SKM-1 (cell line): ENCODE measurements at regions not wholly inside any gene's neighbourhood (a gene's known extent, or its start where the extent isn't known, plus 50 kb on each side); places are given as distances from the start of the nearest gene placed in this dataset.

Experiments
- DNase-seq: peaks from one replicate; lab custom pipeline; 2025; ENCODE audit not compliant: unreplicated experiment; lab: John Stamatoyannopoulos, UW

DNA sequence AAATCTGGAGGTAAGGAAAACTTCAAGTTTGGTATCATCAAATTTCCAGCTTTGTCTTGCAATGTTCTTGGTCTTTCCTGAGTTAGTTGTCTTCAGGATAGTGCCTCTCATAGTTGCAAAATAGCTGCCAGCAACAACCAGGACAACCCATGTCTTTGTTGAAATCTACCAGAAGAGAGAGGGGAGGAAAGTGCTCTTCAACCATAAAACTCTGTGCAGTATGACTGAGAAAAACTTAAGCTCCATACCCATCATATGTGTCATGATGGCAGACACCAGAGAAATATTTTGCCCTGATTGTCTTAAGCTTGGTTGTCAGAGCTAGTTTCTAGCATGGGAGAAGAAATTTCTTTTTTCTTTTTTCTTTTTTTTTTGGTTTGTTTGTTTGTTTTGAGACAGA, 103.3 kb downstream of the SPRY2 start:
- DNase-seq = no peak

DNA sequence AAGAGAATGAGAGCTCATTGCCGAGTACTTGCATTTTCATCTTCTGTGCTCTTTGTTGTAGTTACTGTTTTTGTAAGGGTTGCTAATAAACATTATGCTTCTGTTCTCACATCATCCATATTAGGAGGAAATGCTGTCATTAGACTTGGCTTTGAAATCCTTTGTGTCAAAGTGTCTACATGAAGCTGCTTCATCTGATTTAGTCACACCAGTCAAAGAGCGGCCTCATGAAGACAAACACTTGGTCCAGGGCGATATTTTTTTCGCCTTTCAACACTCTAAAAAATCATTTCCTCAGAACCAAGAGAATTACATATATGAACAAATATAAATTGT, 105.0 kb downstream of the SPRY2 start:
- DNase-seq = no peak

DNA sequence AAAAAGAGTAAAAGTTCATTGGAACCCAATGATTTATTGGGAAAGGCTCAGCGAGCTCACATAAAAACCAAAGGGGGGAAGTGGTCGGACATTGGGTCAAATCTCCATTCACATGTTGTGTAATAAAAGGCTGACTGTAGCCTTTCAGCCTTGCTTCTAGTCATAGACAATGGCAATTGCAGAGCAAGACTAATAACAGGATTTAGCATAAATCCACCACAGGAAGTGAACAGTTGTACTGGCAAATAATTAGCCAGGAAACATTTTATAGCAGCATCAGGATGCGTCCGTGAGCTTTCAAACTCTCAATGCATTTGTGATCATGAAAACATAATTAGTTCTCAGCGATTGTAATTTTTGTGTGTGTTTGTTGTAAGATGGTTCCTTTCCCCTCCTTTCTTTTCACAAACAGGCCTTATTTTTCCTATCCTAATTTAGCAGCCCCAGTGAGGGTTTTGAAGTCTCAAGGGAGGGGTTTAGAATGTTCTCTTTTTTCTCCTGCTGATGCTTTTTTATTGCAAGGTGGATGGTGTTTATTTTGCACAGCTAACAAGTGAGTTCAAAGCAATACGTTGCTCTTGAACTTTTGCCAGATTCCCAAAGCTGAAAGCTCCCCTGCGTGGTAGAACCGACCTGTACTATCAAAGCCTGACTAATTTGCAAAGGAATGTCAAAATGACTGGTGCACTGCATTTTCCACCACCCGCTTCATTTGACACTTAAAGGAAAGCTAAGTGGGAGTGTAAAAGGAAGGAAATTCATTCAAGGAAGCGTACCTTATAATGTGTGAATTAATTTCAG, 105.6 kb downstream of the SPRY2 start:
- DNase-seq = peak; percentile 40

DNA sequence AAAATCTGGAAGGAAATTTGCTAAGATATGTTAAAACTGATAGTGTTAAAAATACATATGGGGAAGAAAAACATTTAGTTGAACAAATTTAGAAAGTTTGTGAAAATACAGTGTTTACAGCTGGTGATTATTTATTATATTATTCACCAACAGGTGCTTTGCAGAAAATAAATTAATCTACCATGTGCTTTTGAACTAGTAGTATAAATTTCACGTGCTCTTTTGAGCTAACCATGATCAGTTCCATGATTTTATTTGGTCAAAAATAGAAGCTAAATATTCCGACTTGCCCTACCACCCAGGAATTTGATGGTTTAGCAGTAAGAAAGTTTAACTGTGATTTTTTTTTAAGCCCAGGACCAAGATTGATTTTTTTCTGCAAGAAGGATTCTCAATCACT, 113.3 kb downstream of the SPRY2 start:
- no peak for DNase-seq

DNA sequence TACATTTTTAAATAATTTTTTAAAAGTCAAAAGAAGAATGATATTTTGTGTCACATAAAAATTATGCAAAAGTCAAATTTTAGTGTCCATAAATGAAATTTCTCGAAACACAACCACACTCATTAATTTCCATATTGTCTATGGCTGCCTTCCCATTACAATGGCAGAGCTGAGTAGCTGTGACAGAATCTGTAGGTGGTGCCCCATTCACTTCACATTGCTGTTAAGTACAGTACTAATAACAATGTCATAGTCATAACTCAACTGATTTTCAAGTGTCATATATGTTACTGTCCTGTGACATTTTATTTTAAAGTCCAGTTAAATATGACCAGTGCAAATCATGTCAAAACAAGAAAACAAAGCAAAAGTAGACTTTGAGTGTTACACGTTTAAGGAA, 114.3 kb downstream of the SPRY2 start:
- no peak for DNase-seq

DNA sequence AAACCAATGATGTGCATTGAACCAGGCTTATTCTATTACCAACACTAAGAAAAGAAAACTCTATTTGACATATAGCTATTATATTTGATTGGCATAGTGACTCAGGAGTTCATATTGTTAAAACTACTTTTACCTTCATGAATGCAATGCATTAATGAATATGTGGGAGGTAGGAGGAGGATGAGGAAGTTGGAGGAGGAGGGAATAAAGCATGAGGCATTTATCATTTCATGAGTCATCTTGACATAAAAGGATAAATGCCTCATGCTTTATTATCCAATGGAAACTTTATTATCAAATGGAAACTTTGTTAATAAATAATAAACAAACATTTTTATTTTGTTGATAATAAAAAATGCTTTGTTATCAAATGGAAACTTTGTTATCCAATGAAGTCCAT, 116.5 kb downstream of the SPRY2 start:
- no peak for DNase-seq

DNA sequence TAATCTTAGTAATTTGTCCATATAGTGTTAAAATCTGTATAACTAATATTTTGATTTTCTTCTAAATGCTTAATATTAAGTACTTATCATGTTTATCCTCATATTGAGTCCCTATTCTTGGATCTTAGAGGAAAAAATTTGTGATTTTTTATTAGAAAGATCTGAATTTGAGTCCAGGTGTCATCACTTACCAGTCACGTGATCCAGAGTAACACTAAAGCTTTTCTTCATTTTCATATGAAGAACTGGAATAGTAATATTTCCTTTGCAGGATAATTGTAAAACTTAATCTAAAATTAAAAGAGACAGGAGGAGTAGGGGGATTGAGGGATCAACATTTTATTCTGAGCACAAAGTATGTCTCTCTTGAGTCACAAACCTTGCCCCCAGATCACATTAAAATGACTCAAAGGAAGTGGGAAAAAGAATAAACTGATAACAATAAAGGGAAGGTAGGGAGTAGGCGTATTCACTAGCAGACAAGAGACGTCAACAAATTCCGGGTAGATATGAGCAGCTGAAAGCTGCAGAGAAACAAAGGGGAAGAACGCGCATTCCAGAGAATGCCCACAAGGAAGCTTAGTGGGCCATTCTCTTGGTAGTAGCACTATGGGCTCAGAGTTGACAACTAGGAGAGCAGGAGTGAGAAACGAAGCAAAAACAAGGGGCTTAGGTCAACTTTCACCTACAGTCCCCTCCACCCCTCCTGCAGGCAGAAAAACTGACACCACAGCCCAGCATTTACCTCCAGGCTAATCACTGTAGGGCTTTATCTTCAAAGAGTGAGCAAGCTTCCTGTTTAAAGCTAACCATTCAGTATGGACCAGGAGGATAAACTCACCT, 123.1 kb downstream of the SPRY2 start:
- no peak for DNase-seq

DNA sequence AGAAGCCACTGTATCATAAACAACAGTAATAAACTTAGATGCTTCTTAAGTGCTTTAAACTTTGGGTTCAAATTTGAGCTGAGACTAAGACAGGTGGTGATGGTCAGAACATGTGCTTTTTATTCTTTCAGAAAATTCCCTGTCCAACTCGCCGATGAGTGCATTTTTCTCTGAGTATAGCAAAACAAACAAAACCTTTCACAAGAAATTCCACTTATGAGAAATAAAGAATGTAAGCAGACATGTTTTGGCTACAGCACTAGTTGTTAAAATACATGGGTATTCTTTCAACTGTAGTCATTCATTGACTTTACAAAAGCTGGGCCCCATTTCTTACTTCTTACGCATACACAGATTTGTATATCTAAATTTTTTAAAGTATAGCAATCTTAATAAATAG, 125.6 kb downstream of the SPRY2 start:
- DNase-seq = no peak

DNA sequence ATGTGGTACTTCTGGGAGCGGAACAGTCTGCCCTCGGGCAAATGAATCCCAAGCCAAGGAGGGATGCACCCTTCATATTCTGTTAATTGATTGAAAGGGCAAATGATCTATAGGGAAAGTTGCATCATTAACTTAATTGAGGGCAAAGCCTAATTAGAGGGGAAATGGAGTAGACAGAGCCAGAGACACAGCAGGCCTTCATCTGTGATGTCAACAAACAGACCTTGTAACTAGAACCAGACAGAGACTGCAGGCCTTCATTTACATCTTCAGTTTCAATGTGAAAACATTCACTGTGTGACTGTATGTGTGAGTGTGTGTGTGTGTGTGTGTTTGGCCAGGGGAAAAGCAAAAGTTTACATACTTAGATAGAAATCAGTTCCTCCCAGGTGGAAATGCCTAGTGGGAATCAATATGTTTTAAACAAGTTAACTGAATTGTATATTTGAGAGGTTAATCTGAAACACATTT, 126.4 kb downstream of the SPRY2 start:
- no peak for DNase-seq

DNA sequence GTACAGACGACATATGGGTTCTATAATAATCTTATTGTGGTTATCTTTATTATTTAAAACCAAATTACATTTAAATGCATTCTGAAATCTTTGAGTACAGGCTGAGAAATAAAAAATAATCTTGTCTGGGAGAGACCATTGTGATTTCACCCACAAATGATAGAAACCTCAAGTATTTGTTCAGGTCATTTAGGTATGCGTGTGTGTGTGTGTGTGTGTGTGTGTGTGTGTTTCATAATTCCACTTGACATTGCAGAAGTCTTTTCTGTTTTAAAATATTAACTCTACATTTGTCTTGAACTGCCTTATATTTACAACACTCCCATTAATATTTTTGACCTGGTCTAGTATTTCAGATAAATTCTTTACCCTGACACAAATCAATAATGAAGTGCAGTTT, 126.9 kb downstream of the SPRY2 start:
- no peak for DNase-seq

DNA sequence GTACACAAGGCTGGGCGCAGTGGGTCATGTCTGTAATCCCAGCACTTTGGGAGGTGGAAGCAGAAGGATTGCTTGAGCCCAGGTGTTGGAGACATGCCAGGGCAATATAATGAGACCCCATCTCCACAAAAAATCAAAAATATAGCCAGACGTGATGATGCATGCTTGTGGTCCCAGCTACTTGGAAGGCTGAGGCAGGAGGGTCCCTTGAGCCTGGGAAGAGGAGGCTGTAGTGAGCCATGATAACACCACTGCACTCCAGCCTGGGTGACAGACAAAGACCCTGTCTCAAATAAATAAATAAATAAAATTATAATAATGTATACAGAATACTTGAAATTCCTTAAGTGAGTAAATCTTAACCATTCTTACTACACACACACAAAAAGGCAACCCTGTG, 127.7 kb downstream of the SPRY2 start:
- DNase-seq = no peak

DNA sequence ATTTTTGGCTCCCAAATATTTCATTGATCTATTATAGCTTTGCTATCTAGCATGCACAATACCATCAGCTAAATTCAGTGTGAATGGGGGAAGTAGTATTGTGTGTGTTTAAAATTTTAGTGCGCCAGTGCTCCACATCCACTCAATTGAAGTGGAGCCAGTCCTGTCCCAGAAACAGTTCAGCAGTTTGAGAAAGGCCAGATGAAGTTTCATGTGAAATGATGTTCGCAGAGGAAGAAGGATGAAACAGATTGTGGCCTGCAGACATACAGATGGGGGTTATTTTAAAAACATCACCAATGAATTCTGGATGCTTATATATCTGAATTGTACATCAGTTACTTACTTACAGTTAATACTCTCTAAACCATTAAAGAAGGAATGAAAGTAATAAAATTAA, 129.4 kb downstream of the SPRY2 start:
- no peak for DNase-seq

DNA sequence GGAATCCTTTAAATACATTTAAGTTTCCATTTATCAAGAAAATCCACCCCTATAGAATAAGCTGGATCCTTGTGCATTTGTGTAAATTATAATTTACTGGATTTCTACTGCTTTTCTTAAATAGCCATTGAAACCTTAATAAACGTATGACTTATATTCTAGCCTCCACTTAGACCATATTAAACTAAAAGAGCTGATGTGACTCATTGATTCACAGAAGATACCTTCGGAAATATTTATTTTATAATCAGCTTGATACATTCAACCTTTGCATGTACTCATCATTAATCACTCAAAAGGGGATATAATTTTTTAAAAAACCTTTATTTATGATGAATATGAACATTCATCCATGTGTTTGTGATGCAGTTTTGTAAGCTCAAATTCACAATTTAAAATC, 136.3 kb downstream of the SPRY2 start:
- DNase-seq = no peak

DNA sequence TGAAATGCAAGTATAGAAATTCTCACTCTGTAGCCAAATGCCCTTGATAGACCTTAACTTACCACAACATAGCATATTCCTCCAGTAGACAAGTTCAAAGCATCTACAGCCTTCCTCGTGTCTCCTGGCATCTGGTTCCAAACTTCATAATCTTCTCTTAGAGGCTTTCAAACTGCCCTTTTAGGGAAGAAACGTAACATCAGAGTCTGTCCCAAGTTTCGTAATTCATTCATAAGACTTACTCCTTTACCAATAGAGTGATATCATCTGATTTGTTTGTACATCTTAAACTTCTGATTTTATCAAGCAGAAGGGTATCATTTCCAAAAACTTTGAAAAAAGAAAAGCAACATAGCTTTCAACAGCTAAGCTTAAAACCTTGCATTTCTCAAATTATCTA, 137.4 kb downstream of the SPRY2 start:
- DNase-seq = no peak

DNA sequence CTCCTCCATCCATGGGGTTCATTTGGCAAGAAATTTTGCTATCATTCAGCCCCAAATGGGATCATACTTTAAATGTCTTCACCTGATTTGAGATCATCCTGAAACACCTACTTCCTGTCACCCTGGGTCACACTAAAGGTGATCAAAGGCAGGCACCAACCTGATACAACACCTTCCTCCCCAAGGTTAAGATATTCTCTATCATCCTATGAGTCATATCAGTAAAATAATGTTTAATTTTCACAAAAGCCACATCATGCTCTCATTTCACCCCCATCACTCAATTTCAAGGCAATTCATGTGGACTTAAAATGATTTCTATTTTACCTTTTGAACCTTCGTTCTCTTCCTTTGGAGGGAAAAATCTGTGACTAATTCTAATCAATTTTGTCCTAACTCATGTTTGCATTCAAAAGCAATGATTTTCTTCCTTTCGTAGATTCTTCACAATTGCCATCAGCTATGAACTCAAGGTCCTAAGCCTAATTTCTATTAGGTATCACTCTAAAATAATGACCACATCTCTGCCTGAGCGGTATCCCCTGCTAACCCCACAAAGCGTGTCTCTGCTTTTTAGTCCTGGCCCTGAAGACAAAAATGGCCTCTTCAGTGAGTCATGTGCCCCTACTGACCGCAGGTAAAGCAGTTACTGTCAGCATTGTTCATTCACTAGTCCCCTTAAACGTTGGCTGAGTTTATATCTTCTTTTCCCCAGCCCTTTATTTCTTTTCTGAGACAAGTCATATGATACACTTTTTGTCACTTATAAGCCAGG, 139.0 kb downstream of the SPRY2 start:
- DNase-seq = no peak

DNA sequence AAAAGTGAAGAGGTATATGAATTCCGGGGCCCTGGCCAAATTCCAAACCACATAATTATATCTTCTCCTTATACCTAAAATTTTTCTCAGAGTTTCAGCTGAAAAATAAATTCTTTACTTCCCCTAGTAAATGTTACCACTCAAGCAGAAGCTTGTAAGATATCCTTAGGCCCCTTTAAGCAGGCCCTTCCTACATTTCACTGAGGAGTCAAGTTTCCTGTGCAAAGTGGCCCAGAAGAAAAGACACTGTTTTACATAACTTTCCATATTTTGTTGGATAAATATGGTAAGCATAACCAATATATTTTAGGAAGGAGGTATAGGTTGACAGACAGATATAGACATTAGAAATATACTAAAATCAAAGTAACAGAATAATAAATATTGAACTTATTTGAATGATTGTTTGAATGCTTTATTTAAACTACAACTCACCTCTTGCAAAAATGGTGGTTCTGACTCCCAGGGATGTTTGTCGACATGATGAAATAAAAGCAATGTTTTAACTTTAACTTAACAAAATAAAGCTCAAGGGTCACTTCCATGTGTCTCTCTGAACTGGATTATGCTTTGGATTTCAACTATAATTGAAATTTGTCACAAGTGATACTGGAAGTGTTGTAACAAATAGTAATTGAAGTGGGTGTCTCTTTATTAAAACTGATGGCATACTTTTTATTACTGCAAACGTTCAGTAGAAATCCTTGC, 141.2 kb downstream of the SPRY2 start:
- DNase-seq = no peak

DNA sequence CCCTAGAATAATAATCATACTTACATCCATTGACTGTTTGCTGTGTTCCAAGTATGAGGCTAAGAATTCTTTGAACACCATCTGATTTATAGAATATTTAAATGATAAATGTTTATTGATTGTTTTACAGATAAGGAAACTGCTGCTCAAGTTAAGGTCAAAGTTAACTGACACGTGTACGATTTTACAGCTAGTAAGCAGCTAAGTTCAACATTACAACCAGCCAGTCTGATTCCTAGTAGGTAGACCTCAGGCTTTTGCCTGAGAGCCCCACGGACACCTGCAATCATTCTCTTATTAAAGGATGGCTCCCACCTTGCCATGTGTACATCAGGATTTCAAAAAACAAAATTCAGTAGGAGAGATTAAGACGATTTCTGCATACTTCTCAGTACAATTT, 141.9 kb downstream of the SPRY2 start:
- DNase-seq = no peak

DNA sequence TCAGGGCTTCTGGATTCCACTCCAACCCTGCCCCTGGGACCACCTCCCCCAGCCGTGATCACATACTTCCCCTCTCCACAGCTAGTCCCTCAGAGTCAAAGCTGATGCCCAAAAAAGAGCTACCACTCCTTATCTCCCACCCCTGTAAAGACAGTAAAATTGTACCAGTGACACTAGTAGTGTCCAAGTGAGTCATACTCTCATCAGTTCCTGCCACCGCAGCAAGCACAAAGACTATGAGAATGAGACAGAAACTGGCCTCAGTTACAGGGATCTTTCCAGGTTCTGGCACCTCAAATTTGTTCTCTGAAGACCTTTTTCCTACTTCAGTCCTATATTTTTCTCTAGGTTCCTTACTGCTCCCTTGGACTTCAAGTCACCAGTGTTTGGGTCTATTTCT, 144.2 kb downstream of the SPRY2 start:
- no peak for DNase-seq

DNA sequence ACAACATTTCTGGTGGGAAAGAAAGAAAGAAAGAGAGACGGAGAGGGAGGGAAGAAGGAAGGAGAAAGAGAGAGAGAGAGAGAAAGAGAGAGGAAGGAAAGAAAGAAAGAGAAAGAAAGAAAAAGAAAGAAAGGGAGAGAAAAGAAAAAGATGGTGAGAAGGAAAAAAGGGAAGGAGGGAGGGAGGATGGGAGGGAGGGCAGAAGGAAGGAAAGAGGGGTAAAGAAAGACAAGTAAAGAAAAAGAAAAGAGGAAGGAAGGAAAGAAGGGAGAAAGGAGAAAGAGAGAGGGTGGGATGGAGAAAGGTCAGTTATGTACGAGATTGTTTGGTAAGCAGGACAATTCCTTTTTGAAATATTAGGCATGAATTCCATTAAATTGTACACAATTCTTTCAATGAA, 145.3 kb downstream of the SPRY2 start:
- DNase-seq = no peak

DNA sequence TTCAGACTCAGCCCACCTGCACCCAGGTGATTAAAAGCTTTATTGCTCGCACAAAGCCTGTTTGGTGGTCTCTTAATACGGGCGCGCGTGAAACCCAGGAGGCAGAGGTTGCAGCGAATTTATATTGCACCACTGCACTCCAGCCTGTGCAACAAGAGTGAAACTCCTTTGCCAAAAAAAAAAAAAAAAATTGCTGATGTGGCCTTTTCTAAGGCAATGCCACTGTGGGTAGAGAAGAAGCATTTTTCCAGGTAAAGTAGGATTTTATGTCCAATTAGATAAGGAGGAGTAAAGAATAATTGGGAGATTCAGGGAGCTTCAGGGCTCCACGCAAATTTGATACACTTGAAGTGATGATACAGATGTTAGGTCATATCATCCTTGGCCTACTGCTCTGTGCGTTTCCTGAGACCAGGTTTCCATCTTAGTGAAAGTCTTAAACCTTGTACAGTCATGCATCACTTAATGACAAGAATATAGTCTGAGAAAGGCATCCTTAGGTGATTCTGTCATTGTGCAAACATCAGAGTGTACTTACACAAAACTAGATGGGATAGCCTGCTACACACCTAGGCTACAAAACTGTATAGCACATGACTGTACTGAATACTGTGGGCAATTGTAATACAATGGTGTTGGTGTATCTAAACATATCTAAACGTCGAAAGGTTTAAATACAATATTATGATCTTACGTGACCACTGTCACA, 150.9 kb downstream of the SPRY2 start:
- no peak for DNase-seq
